ENCODE measurements at regions not wholly inside any gene's neighbourhood (a gene's known extent, or its start where the extent isn't known, plus 50 kb on each side); places are given as distances from the start of the nearest gene placed in this dataset.

GRCh38 chr4:20351360-20352162, 99.9 kb downstream of the SLIT2 start:
- no peak for DNase-seq (ENCODE audit: low read depth)
- no peak for TF ChIP-seq CTCF (IDR thresholded peaks at IDR 0.05; ENCODE audit: low read depth, low read length, missing control alignments)
- no peak overlapping the region for H3K4me3 ChIP-seq (ENCODE audit: low read depth, low read length)

- no peak for DNase-seq (ENCODE audit: low read depth)
- TF ChIP-seq CTCF (IDR thresholded peaks at IDR 0.05; ENCODE audit: low read depth, low read length, missing control alignments) = no peak
- H3K4me3 ChIP-seq (ENCODE audit: low read depth, low read length) = no peak overlapping the region
These were observed 100.4 kb downstream of the SLIT2 start for GRCh38 chr4:20352163-20352431.

- H3K4me3 ChIP-seq (ENCODE audit: low read depth, low read length) = no peak overlapping the region
- no peak for DNase-seq (ENCODE audit: low read depth)
- TF ChIP-seq CTCF (IDR thresholded peaks at IDR 0.05; ENCODE audit: low read depth, low read length, missing control alignments) = no peak
These were observed 101.9 kb downstream of the SLIT2 start for GRCh38 chr4:20353646-20354045.

- DNase-seq (ENCODE audit: low read depth) = no peak
- no peak for TF ChIP-seq CTCF (IDR thresholded peaks at IDR 0.05; ENCODE audit: low read depth, low read length, missing control alignments)
These were observed 102.4 kb downstream of the SLIT2 start for GRCh38 chr4:20354120-20354519.

GRCh38 chr4:20356565-20356964, 104.9 kb downstream of the SLIT2 start:
- H3K4me3 ChIP-seq (ENCODE audit: low read depth, low read length) = no peak overlapping the region
- no peak for DNase-seq (ENCODE audit: low read depth)
- TF ChIP-seq CTCF (IDR thresholded peaks at IDR 0.05; ENCODE audit: low read depth, low read length, missing control alignments) = no peak

More at GRCh38 chr4:20354120-20354519, 102.4 kb downstream of the SLIT2 start:
- no peak overlapping the region for H3K4me3 ChIP-seq (ENCODE audit: low read depth, low read length)

GRCh38 chr4:20358110-20358509, 106.4 kb downstream of the SLIT2 start:
- H3K4me3 ChIP-seq (ENCODE audit: low read depth, low read length) = no peak overlapping the region
- DNase-seq (ENCODE audit: low read depth) = no peak
- no peak for TF ChIP-seq CTCF (IDR thresholded peaks at IDR 0.05; ENCODE audit: low read depth, low read length, missing control alignments)

GRCh38 chr4:20359692-20360091, 108.0 kb downstream of the SLIT2 start:
- DNase-seq (ENCODE audit: low read depth) = peak; percentile 5
- TF ChIP-seq CTCF (IDR thresholded peaks at IDR 0.05; ENCODE audit: low read depth, low read length, missing control alignments) = no peak
- H3K4me3 ChIP-seq (ENCODE audit: low read depth, low read length) = no peak overlapping the region

All from GM12864 (cell line).